ENCODE measurements at regions not wholly inside any gene's neighbourhood (a gene's known extent, or its start where the extent isn't known, plus 50 kb on each side); places are given as distances from the start of the nearest gene placed in this dataset.
A peak's percentile ranks its signal among the peaks of the same experiment; 100 is the strongest.

GRCh38 chr1:5267603-5268235 is 613.3 kb downstream of the AJAP1 start:
- Histone ChIP-seq H3K27me3 (ENCODE audit: insufficient read depth) (no peaks in the 10 kb centered on the region), H2AFZ (no peak overlapping the region), H3K4me3 (no peak overlapping the region), H3F3A (replicated peaks; ENCODE audit: low read depth) (no peaks in the 10 kb centered on the region), H3K9me2 (ENCODE audit: insufficient read depth) (no peaks in the 10 kb centered on the region), H3K27ac (ENCODE audit: low read depth) (no peak overlapping the region), H3K79me2 (replicated peaks; ENCODE audit: insufficient read depth) (no peaks in the 10 kb centered on the region), H3K4me1 (ENCODE audit: insufficient read depth) (no peaks in the 10 kb centered on the region), H4K20me1 (replicated peaks; ENCODE audit: insufficient read depth) (no peaks in the 10 kb centered on the region), H3K36me3 (ENCODE audit: insufficient read depth) (peaks cover 4% of the 10 kb centered on the region; the same call in 1 of the 2 replicates), H3K4me2 (no peak overlapping the region)
- ATAC-seq, result peak; percentile 91
- Mint-ChIP-seq H3K27ac (no peak overlapping the region), H3K9me3 (peaks cover 28% of the 10 kb centered on the region), H3K4me1 (peaks cover 20% of the 10 kb centered on the region), H3K4me3 (no peak overlapping the region), H3K27me3 (ENCODE audit: insufficient read depth, low read depth, poor library complexity) (peaks cover 9% of the 10 kb centered on the region), H3K36me3 (ENCODE audit: low read depth) (peaks cover 17% of the 10 kb centered on the region)
- TF ChIP-seq CREB1 (CRISPR knock-in tag; IDR thresholded peaks at IDR 0.05; ENCODE audit: low read depth) (0 out of 2 replicates have a peak, but pooled peaks have one; percentile 20), REST (IDR thresholded peaks at IDR 0.05; ENCODE audit: unreplicated experiment) (no peak)
- no peak for DNase-seq (ENCODE audit: low spot score)

- no peaks in the 10 kb centered on the region for H3F3A ChIP-seq (replicated peaks; ENCODE audit: low read depth)
- peaks cover 39% of the 10 kb centered on the region for H3K9me3 Mint-ChIP-seq
- no peaks in the 10 kb centered on the region for H3K79me2 ChIP-seq (replicated peaks; ENCODE audit: insufficient read depth)
- peaks cover 4% of the 10 kb centered on the region; the same call in 1 of the 2 replicates for H3K36me3 ChIP-seq (ENCODE audit: insufficient read depth)
- H3K4me1 ChIP-seq (ENCODE audit: insufficient read depth), result no peaks in the 10 kb centered on the region
- H4K20me1 ChIP-seq (replicated peaks; ENCODE audit: insufficient read depth), result no peaks in the 10 kb centered on the region
- no peak overlapping the region for H3K27ac ChIP-seq (ENCODE audit: low read depth)
- no peak overlapping the region for H3K27ac Mint-ChIP-seq
- peaks cover 20% of the 10 kb centered on the region for H3K4me1 Mint-ChIP-seq
- no peak overlapping the region for H2AFZ ChIP-seq
- H3K4me3 ChIP-seq, result no peak overlapping the region
- no peak overlapping the region for H3K4me3 Mint-ChIP-seq
- H3K36me3 Mint-ChIP-seq (ENCODE audit: low read depth), result peaks cover 21% of the 10 kb centered on the region
- H3K27me3 Mint-ChIP-seq (ENCODE audit: insufficient read depth, low read depth, poor library complexity), result peaks cover 9% of the 10 kb centered on the region
- H3K27me3 ChIP-seq (ENCODE audit: insufficient read depth), result no peaks in the 10 kb centered on the region
- H3K4me2 ChIP-seq, result no peak overlapping the region
- no peaks in the 10 kb centered on the region for H3K9me2 ChIP-seq (ENCODE audit: insufficient read depth)
- no peak for DNase-seq (ENCODE audit: low spot score)
- ATAC-seq, result no peak
- TF ChIP-seq ZNF331 (CRISPR knock-in tag; IDR thresholded peaks at IDR 0.05; ENCODE audit: low read depth) (no peak), JUNB (IDR thresholded peaks at IDR 0.05; ENCODE audit: unreplicated experiment) (no peak), EZH2phosphoT487 (IDR thresholded peaks at IDR 0.05; ENCODE audit: unreplicated experiment) (no peak), ZNF114 (CRISPR knock-in tag; IDR thresholded peaks at IDR 0.05) (no peak), POLR2AphosphoS5 (IDR thresholded peaks at IDR 0.05; ENCODE audit: low read depth) (no peak)
Observed at GRCh38 chr1:5265438-5266075, 611.1 kb downstream of the AJAP1 start.
